Transverse colon (tissue), 4 donors: ENCODE measurements at regions not wholly inside any gene's neighbourhood (a gene's known extent, or its start where the extent isn't known, plus 50 kb on each side); places are given as distances from the start of the nearest gene placed in this dataset.

Experiments used
- DNase-seq: peaks from one replicate; pipeline ENCODE4 v3.0.0-alpha.2; 2019
- H3K27ac ChIP-seq, 4 donors: fragments of 200-600 bp; sonication (generic); 2 replicates each; pipeline ENCODE4 v1.5.1; 2016 to 2018; ENCODE audit warnings: inconsistent platforms in 4 of 4
- H3K27me3 ChIP-seq: fragments of 200-600 bp; sonication (generic); 2 replicates; pipeline ENCODE4 v1.5.1; 2017; ENCODE audit warnings: inconsistent platforms
- H3K36me3 ChIP-seq, 4 donors: fragments of 200-600 bp; sonication (generic); 2 replicates each; pipeline ENCODE4 v1.5.1; 2017 to 2019; ENCODE audit warnings: inconsistent platforms in 4 of 4
- H3K4me1 ChIP-seq, 4 donors: fragments of 200-600 bp; sonication (generic); 2 replicates each; pipeline ENCODE4 v1.5.1; 2017 to 2020; ENCODE audit warnings: inconsistent platforms in 4 of 4
- H3K4me3 ChIP-seq, 4 donors: fragments of 200-600 bp; sonication (generic); 1 replicate in 1 of 4; 2 replicates in 3 of 4; pipeline versions ENCODE4 v1.5.1 to v1.6.1; 2017 to 2019; ENCODE audit warnings: inconsistent platforms in 4 of 4
- H3K9me3 ChIP-seq, 2 donors: fragments of 200-600 bp; sonication (generic); 2 replicates each; pipeline ENCODE4 v1.5.1; 2017 to 2019; ENCODE audit warnings: inconsistent platforms in 2 of 2
- EP300 ChIP-seq: sonication (generic); formaldehyde crosslinking; IDR thresholded peaks from one replicate; pipeline ENCODE4 v1.6.1; 2017; ENCODE audit warnings: antibody characterized with exemption, low read depth
- POLR2A ChIP-seq: fragments of 450-650 bp; IDR thresholded peaks from one replicate; pipeline ENCODE4 v1.6.1; 2016; ENCODE audit warnings: antibody characterized with exemption, mild to moderate bottlenecking, moderate library complexity
- POLR2AphosphoS5 ChIP-seq, 3 donors: sonication (generic); formaldehyde crosslinking; IDR thresholded peaks; one replicate each; pipeline ENCODE4 v1.6.1; 2016; ENCODE audit warnings: antibody characterized with exemption in 3 of 3
- WGBS, 2 donors: methylation state at CpG; one replicate each; pipeline ENCODE4 v1.1.5; 2018; ENCODE audit warnings: low coverage in 1 of 2; 5-methylcytosine and 5-hydroxymethylcytosine counted together
- in situ Hi-C, 4 donors: fragments of 200-750 bp; cut with MboI; loops; one replicate each; pipeline versions ENCODE4 v1.15.0 to v1.15.1; 2017; ENCODE audit warnings: low sequenced_read_pairs in 3 of 4, low pct_ligation_motif_present in 1 of 4, low pct_unique_long_range_greater_than_20kb in 1 of 4
- intact Hi-C: fragments of 100-400 bp; cut with DNase I; formaldehyde crosslinking; loops from one replicate; pipeline ENCODE4 v1.15.1; 2023; ENCODE audit warnings: low total_unique reads
- TF ChIP-seq, protein P1 (sequence below), 5 experiments: fragments of 200-600 bp in 3 of 5; fragments of 450-650 bp in 2 of 5; sonication (generic) in 3 of 5; IDR thresholded peaks; 1 replicate in 2 of 5; 2 replicates in 3 of 5; pipeline ENCODE4 v1.5.1; 2016 to 2017; ENCODE audit warnings: antibody characterized with exemption in 5 of 5, inconsistent platforms in 3 of 5, mild to moderate bottlenecking in 2 of 5, moderate library complexity in 1 of 5

DNA sequence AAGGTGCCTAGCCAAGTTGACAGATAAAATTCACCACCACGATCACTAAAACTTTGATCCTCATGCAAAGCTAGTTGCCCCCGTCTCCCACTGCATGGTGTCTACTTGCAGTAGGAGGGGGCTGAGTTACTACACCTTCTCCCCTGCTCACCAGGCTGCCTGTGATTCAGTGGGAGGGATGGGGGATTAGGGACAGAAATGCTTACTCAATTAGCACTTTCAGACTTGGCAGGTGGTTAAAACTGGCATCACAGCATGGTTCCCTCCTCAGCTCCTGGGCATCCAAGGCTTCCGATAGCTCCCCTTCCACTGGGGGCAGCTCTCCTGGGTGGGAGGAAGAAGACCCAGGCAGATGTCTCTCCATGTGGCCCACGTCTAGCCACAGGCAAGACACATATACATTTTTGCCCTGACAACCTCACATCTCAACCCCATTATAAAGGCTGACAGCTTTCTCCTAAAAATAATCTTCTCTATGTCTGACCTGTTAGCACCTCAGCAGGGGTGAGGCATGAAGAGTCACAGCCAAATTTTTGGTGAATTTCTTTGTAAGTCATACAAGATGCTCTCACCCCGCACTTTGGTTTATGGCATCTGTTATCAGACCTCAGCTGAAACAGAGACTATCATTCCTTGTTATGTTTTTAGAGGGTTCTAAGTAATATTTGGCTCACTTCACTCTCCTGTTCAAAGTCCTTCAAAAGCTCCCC, 369.0 kb downstream of the SV2B start:
- Histone ChIP-seq H3K27me3 (no peaks in the 10 kb centered on the region), H3K4me3 (no peak overlapping the region), H3K4me1 (peaks cover 0 to 22% (median 6%) of the 10 kb centered on the region in 4 donors), H3K36me3 (no peaks in the 10 kb centered on the region), H3K9me3 (no peaks in the 10 kb centered on the region), H3K27ac (no peak overlapping the region)
- in situ Hi-C loops (no loop called here), intact Hi-C loops (no loop called here)
- TF ChIP-seq, protein P1, sequence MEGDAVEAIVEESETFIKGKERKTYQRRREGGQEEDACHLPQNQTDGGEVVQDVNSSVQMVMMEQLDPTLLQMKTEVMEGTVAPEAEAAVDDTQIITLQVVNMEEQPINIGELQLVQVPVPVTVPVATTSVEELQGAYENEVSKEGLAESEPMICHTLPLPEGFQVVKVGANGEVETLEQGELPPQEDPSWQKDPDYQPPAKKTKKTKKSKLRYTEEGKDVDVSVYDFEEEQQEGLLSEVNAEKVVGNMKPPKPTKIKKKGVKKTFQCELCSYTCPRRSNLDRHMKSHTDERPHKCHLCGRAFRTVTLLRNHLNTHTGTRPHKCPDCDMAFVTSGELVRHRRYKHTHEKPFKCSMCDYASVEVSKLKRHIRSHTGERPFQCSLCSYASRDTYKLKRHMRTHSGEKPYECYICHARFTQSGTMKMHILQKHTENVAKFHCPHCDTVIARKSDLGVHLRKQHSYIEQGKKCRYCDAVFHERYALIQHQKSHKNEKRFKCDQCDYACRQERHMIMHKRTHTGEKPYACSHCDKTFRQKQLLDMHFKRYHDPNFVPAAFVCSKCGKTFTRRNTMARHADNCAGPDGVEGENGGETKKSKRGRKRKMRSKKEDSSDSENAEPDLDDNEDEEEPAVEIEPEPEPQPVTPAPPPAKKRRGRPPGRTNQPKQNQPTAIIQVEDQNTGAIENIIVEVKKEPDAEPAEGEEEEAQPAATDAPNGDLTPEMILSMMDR (IDR thresholded peaks at IDR 0.05): no peak
- no peak for TF ChIP-seq EP300
- TF ChIP-seq POLR2A: no peak
- no peak for TF ChIP-seq POLR2AphosphoS5 (IDR thresholded peaks at IDR 0.05)
- DNase-seq: no peak
- 45 to 81% methylated on average over 1 to 5 of the region's 5 CpGs for WGBS, 2 donors

DNA sequence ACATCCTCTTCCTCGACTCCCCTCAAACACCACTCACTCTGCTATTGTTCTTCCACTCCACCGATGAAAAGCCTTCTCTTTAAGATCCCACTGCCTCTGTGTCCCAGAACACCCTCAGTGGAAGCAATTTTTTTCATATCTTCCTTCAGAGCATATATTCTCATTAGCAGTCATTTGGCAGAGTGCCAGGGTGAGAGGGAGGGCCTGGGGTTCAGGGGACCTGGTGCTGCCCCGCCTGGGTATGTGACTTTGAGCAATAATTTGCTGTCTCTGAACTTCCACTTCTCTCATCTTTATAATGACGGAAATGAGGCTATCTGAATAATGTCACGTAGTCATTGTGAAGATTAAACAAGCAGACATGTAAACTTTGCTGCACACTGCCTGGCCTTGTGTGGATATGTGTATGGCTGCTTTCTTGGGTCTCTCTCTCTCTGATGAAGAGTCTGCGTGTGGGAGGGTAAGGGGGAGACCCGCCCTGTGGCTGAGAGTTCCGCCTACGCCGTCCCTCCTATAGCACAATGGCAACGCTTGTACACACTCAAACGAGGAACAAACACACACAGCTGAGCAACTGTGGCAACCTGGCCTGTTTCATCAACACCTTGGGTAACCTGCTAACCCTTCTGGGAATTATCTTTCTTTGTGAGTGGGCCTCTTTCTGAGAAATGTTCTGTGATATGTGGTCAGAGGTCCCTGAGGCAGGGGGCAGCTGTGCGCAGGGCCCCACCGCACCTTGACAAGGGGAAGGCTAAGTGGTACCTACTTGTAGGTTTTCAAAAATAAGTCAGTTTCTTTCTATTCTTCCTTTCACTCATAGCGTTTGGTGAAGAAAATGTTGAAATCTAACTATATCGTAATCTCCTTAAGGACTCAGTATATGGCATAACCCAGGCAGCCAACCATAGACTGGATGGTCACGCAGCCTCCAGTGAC, 369.8 kb downstream of the SV2B start:
- H3K36me3 ChIP-seq: no peaks in the 10 kb centered on the region
- H3K9me3 ChIP-seq: no peaks in the 10 kb centered on the region
- H3K4me1 ChIP-seq: peaks cover 0 to 24% (median 6%) of the 10 kb centered on the region in 4 donors
- in situ Hi-C loops: no loop called here
- TF ChIP-seq EP300 (no peak), POLR2AphosphoS5 (IDR thresholded peaks at IDR 0.05) (no peak), POLR2A (no peak)
- TF ChIP-seq, protein P1 (IDR thresholded peaks at IDR 0.05): no peak
- H3K27me3 ChIP-seq: no peaks in the 10 kb centered on the region
- DNase-seq: peak; percentile 19
- 53 to 58% methylated on average over 8 to 17 of the region's 17 CpGs for WGBS, 2 donors
- H3K4me3 ChIP-seq: no peak overlapping the region
- peak overlapping the region in 1 of 4 donors; percentile 1 for H3K27ac ChIP-seq
- intact Hi-C loops: no loop called here

DNA sequence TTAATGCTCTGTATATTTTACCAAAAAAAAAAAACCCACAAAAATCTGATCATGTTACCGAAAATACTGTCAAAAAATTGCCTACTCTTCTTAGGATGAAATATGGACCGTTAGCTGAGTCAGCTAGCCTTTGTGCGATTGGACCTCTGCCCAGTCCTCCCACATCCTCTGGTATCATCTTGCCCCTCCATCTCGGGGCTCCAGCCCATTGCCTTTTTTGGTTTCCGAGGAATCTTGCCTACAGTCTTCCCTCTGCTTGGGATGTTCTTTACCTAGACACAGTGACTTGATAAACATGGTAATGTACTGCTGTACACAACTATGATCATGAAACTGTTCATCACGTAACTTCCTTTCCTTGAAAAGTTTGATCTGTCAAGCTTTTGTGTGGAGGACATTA, 371.4 kb downstream of the SV2B start:
- Histone ChIP-seq H3K27me3 (no peaks in the 10 kb centered on the region), H3K27ac (no peak overlapping the region), H3K4me3 (no peak overlapping the region), H3K4me1 (peaks cover 0 to 24% (median 6%) of the 10 kb centered on the region in 4 donors), H3K36me3 (no peaks in the 10 kb centered on the region), H3K9me3 (no peaks in the 10 kb centered on the region)
- intact Hi-C loops: no loop called here
- WGBS, 2 donors: 46 to 55% methylated on average over 6 of the region's 6 CpGs
- in situ Hi-C loops: no loop called here
- TF ChIP-seq POLR2AphosphoS5 (IDR thresholded peaks at IDR 0.05): no peak
- TF ChIP-seq, protein P1 (IDR thresholded peaks at IDR 0.05): no peak
- TF ChIP-seq POLR2A: no peak
- no peak for TF ChIP-seq EP300
- no peak for DNase-seq

DNA sequence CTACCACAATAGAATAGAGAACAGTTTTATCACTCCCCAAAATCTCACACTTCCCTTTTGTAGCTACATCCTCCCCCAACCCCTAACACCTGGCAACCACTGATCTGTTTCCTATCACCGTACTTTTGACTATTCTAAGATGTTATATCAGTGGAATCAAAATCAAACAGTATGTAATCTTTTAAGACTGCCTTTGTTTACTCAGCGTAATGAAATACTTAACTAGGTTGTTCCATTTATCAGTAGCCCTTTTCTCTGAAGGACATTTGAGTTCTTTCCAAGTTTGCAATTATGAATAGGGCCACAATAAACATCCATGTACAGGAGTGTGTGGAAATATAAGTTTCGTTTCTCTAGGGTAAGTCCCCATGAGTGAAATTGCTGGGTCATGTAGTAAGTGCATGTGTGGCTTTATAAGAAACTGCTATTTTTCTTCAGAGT, 372.3 kb downstream of the SV2B start:
- no peaks in the 10 kb centered on the region for H3K36me3 ChIP-seq
- intact Hi-C loops (no loop called here), in situ Hi-C loops (no loop called here)
- 15 to 17% methylated on average over 3 of the region's 3 CpGs for WGBS, 2 donors
- peaks cover 0 to 24% (median 6%) of the 10 kb centered on the region in 4 donors for H3K4me1 ChIP-seq
- no peak for DNase-seq
- no peak for TF ChIP-seq POLR2AphosphoS5 (IDR thresholded peaks at IDR 0.05)
- no peak for TF ChIP-seq EP300
- TF ChIP-seq POLR2A: no peak
- TF ChIP-seq, protein P1 (IDR thresholded peaks at IDR 0.05): no peak
- no peak overlapping the region for H3K27ac ChIP-seq
- no peaks in the 10 kb centered on the region for H3K27me3 ChIP-seq
- H3K4me3 ChIP-seq: no peak overlapping the region
- no peaks in the 10 kb centered on the region for H3K9me3 ChIP-seq
